ENCODE measurements at regions not wholly inside any gene's neighbourhood (a gene's known extent, or its start where the extent isn't known, plus 50 kb on each side); places are given as distances from the start of the nearest gene placed in this dataset.

GRCh38 chr9:87086221-87086818 is 139.0 kb upstream of the GAS1 start:
- TF ChIP-seq POLR2AphosphoS5 (IDR thresholded peaks at IDR 0.05; ENCODE audit: low read depth, low read length) (no peak), TAF1 (IDR thresholded peaks at IDR 0.05; ENCODE audit: borderline replicate concordance, insufficient read depth, low read length) (no peak), SIN3A (IDR thresholded peaks at IDR 0.05; ENCODE audit: borderline replicate concordance, insufficient read depth, low read length) (no peak), FOXP2 (optimal IDR thresholded peaks at IDR 0.05; ENCODE audit: borderline replicate concordance, extremely low read depth, extremely low read length, insufficient read depth) (no peak), REST (IDR thresholded peaks at IDR 0.05; ENCODE audit: insufficient read depth in 1 of 2, low read depth in 2 of 2, low read length in 2 of 2) (no peak)

- TF ChIP-seq SIN3A (IDR thresholded peaks at IDR 0.05; ENCODE audit: borderline replicate concordance, insufficient read depth, low read length) (no peak), TAF1 (IDR thresholded peaks at IDR 0.05; ENCODE audit: borderline replicate concordance, insufficient read depth, low read length) (no peak), FOXP2 (optimal IDR thresholded peaks at IDR 0.05; ENCODE audit: borderline replicate concordance, extremely low read depth, extremely low read length, insufficient read depth) (no peak), POLR2AphosphoS5 (IDR thresholded peaks at IDR 0.05; ENCODE audit: low read depth, low read length) (no peak), REST (IDR thresholded peaks at IDR 0.05; ENCODE audit: insufficient read depth in 1 of 2, low read depth in 2 of 2, low read length in 2 of 2) (no peak)
Observed at GRCh38 chr9:87087197-87087596, 139.9 kb upstream of the GAS1 start.

GRCh38 chr9:87088192-87088591 is 140.9 kb upstream of the GAS1 start:
- TF ChIP-seq REST (IDR thresholded peaks at IDR 0.05; ENCODE audit: insufficient read depth in 1 of 2, low read depth in 2 of 2, low read length in 2 of 2), result no peak
- no peak for TF ChIP-seq POLR2AphosphoS5 (IDR thresholded peaks at IDR 0.05; ENCODE audit: low read depth, low read length)
- TF ChIP-seq TAF1 (IDR thresholded peaks at IDR 0.05; ENCODE audit: borderline replicate concordance, insufficient read depth, low read length), result no peak
- TF ChIP-seq FOXP2 (optimal IDR thresholded peaks at IDR 0.05; ENCODE audit: borderline replicate concordance, extremely low read depth, extremely low read length, insufficient read depth), result no peak
- TF ChIP-seq SIN3A (IDR thresholded peaks at IDR 0.05; ENCODE audit: borderline replicate concordance, insufficient read depth, low read length), result no peak

- TF ChIP-seq POLR2AphosphoS5 (IDR thresholded peaks at IDR 0.05; ENCODE audit: low read depth, low read length), result no peak
- TF ChIP-seq FOXP2 (optimal IDR thresholded peaks at IDR 0.05; ENCODE audit: borderline replicate concordance, extremely low read depth, extremely low read length, insufficient read depth), result no peak
- TF ChIP-seq SIN3A (IDR thresholded peaks at IDR 0.05; ENCODE audit: borderline replicate concordance, insufficient read depth, low read length), result no peak
- no peak for TF ChIP-seq REST (IDR thresholded peaks at IDR 0.05; ENCODE audit: insufficient read depth in 1 of 2, low read depth in 2 of 2, low read length in 2 of 2)
- TF ChIP-seq TAF1 (IDR thresholded peaks at IDR 0.05; ENCODE audit: borderline replicate concordance, insufficient read depth, low read length), result no peak
Observed at GRCh38 chr9:87088621-87089365, 141.5 kb upstream of the GAS1 start.

All from PFSK-1 (cell line).